Right lobe of liver (tissue), 6 donors: ENCODE measurements at regions not wholly inside any gene's neighbourhood (a gene's known extent, or its start where the extent isn't known, plus 50 kb on each side); places are given as distances from the start of the nearest gene placed in this dataset.
A peak's percentile ranks its signal among the peaks of the same experiment; 100 is the strongest.

ENCODE experiments used
- ATAC-seq, 4 donors: fragments of 200-7000 bp; cut with Tn5 transposase; one replicate each; pipeline ENCODE4 v1.9.1; 2020; ENCODE audit warnings: mild to moderate bottlenecking in 4 of 4, moderate library complexity in 4 of 4
- DNase-seq, 3 donors: peaks; one replicate each; pipeline ENCODE4 v3.0.0-alpha.2; 2020
- H3K27ac ChIP-seq, 3 donors: fragments of 200-600 bp; one replicate each; pipeline ENCODE4 v1.8.0; 2022
- H3K27me3 ChIP-seq, 2 donors: fragments of 200-600 bp; one replicate each; pipeline ENCODE4 v1.8.0; 2022
- H3K36me3 ChIP-seq, 4 donors: fragments of 200-600 bp; sonication (generic) in 1 of 4; one replicate each; pipeline versions ENCODE4 v1.5.1 to v1.8.0; 2017 to 2022; ENCODE audit warnings: control low read depth in 1 of 4
- H3K4me1 ChIP-seq, 4 donors: fragments of 200-600 bp; sonication (generic) in 1 of 4; one replicate each; pipeline versions ENCODE4 v1.5.1 to v1.8.0; 2017 to 2022; ENCODE audit warnings: control low read depth in 1 of 4
- H3K4me3 ChIP-seq, 3 donors: fragments of 200-600 bp; one replicate each; pipeline ENCODE4 v1.8.0; 2022
- H3K9me3 ChIP-seq, 4 donors: fragments of 200-600 bp; sonication (generic) in 1 of 4; one replicate each; pipeline versions ENCODE4 v1.5.1 to v1.8.0; 2017 to 2022; ENCODE audit warnings: control low read depth in 1 of 4
- POLR2A ChIP-seq: fragments of 450-650 bp; IDR thresholded peaks from one replicate; pipeline ENCODE4 v1.6.1; 2017; ENCODE audit warnings: antibody characterized with exemption, mild to moderate bottlenecking
- WGBS: methylation state at CpG from one replicate; pipeline ENCODE4 v1.1.6; 2018; ENCODE audit warnings: low coverage, low lambda C conversion rate; ENCODE audit not compliant: insufficient coverage; ENCODE audit errors: missing lambda C conversion rate; 5-methylcytosine and 5-hydroxymethylcytosine counted together
- intact Hi-C, 2 donors: fragments of 100-400 bp; cut with DNase I; formaldehyde crosslinking; loops; one replicate each; pipeline versions ENCODE4 v1.11.2 to v1.14.1; 2022
- TF ChIP-seq, protein P1 (sequence below), 4 donors: fragments of 200-600 bp in 3 of 4; fragments of 450-650 bp in 1 of 4; IDR thresholded peaks; one replicate each; pipeline versions ENCODE4 v1.5.1 to v1.8.0; 2016 to 2022; ENCODE audit warnings: antibody characterized with exemption in 4 of 4, mild to moderate bottlenecking in 2 of 4
- donor health status: DM: no; HTN: yes; CAD: no.
- donor health status: DM: no; HTN: no; CAD: no.
- donor health status: DM: no; HTN: no; CAD: no.
- donor health status: DM: no; HTN: yes; CAD: no.
- donor health status: DM: no; HTN: yes; CAD: no.

DNA sequence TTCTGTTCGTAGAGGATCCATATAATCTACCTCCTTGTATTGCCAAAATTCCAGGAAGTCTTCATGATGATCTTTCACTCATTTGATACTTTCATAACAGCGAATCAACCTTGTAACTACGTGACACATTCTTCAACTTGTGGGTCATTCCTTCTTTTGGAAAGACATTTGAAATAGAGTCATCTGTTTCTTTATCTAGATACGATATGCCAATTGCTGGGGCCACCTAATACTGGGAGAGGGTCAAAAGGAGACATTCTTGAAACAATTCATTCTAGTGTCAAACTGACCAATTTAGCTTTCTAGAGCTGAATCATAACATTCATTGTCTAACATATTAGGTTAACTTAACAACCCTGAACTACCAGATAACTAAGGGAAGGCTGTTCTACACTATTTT is 62.9 kb upstream of the SMAD1 start:
- no peak overlapping the region for H3K4me3 ChIP-seq
- TF ChIP-seq POLR2A: no peak
- TF ChIP-seq, protein P1, sequence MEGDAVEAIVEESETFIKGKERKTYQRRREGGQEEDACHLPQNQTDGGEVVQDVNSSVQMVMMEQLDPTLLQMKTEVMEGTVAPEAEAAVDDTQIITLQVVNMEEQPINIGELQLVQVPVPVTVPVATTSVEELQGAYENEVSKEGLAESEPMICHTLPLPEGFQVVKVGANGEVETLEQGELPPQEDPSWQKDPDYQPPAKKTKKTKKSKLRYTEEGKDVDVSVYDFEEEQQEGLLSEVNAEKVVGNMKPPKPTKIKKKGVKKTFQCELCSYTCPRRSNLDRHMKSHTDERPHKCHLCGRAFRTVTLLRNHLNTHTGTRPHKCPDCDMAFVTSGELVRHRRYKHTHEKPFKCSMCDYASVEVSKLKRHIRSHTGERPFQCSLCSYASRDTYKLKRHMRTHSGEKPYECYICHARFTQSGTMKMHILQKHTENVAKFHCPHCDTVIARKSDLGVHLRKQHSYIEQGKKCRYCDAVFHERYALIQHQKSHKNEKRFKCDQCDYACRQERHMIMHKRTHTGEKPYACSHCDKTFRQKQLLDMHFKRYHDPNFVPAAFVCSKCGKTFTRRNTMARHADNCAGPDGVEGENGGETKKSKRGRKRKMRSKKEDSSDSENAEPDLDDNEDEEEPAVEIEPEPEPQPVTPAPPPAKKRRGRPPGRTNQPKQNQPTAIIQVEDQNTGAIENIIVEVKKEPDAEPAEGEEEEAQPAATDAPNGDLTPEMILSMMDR (IDR thresholded peaks at IDR 0.05): no peak
- no peaks in the 10 kb centered on the region for H3K9me3 ChIP-seq
- peaks cover 0 to 49% (median 7%) of the 10 kb centered on the region in 4 donors for H3K4me1 ChIP-seq
- intact Hi-C loops: no loop called here
- H3K27ac ChIP-seq: no peak overlapping the region
- H3K27me3 ChIP-seq: no peaks in the 10 kb centered on the region
- 79% methylated on average over 4 of the region's 4 CpGs for WGBS
- no peaks in the 10 kb centered on the region for H3K36me3 ChIP-seq
- DNase-seq (no peak), ATAC-seq (no peak)

DNA sequence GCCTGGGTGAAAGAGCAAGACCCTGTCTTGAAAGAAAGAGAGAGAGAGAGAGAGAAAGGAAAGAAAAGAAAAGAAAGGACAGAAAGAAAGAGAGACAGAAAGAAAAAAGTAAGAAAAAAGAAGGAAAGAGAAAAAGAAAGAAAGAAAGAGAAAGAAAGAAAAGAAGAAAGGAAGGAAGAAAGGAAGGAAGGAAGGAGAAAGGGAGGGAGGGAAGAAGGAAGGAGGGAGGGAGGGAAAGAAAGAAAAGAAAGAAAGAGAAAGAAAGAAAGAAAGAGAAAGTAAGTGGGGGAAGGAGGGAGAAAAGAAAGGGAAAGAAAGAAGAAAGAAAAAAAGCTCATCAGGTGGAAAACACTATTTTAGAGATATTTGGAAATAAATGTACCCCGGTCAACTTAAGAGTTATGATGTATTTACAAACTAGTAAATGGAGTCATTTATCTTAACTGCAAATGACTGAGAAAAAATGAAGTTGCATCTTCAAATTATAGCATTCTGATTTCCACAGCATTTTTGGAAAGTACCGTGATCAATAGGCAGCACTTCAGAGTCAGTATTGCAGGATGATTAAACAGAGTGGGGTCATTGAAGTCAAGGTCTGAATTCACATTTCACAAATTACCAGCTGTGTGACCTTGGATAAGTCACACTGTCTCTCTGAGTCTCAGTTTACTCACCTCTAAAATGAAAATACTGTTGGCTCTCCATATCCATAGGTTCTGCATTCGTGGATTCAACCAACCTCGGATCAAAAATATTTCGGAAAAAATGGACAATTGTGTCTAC is 64.1 kb upstream of the SMAD1 start:
- TF ChIP-seq POLR2A: no peak
- TF ChIP-seq, protein P1 (IDR thresholded peaks at IDR 0.05): no peak
- DNase-seq (no peak), ATAC-seq (peak in 3 of 4 donors; percentile 26 to 69 (median 58))
- Histone ChIP-seq H3K27me3 (no peaks in the 10 kb centered on the region), H3K36me3 (no peaks in the 10 kb centered on the region), H3K27ac (no peak overlapping the region), H3K9me3 (no peaks in the 10 kb centered on the region), H3K4me3 (no peak overlapping the region), H3K4me1 (peaks cover 0 to 47% (median 7%) of the 10 kb centered on the region in 4 donors)
- intact Hi-C loops: no loop called here
- 68% methylated on average over 5 of the region's 5 CpGs for WGBS

DNA sequence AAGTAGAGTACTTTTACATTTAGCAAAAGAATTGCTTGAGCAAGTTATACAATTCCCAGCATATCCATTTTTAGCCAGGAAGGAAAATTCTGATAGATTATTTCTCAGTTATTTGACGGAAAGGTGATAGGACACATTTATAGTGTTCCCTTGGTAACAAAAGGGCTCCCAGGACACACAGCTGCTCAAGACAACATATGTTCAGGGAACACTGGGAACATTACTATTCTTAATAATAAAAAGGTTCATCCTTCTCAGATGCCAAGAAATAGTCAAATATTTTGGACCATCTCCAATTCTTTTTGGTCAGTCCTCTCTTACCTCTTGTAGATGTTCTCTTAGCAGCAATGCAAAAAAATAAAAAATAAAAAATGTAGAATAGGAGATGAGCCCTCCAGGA is 66.8 kb upstream of the SMAD1 start:
- no peak overlapping the region for H3K4me3 ChIP-seq
- no peak overlapping the region for H3K27ac ChIP-seq
- WGBS: 92% methylated on average over 1 of the region's 1 CpG
- H3K4me1 ChIP-seq: peaks cover 0 to 29% (median 5%) of the 10 kb centered on the region in 4 donors
- no peaks in the 10 kb centered on the region for H3K27me3 ChIP-seq
- ATAC-seq (no peak), DNase-seq (no peak)
- no peaks in the 10 kb centered on the region for H3K36me3 ChIP-seq
- no peaks in the 10 kb centered on the region for H3K9me3 ChIP-seq
- TF ChIP-seq, protein P1 (IDR thresholded peaks at IDR 0.05): no peak
- no peak for TF ChIP-seq POLR2A
- intact Hi-C loops: no loop called here

DNA sequence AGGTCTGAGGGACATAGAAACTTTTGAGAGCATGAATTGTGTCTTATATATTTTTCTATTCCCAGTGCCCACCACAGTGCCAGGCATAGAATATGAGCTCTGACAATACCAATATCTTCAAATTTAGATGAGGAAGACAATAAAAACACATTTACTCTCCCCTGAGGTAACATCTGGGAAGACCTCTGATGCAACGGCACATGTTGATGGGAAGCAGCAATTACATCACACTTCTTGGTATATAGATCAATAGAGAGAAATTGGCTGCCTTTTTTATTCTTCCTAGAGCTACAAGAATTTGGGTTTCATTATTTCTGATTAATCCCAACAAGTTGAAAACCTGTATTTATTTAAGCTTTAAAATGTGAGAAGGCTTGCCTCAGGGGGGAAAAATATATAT is 67.4 kb upstream of the SMAD1 start:
- TF ChIP-seq POLR2A: no peak
- TF ChIP-seq, protein P1 (IDR thresholded peaks at IDR 0.05): no peak
- peaks cover 0 to 27% (median 5%) of the 10 kb centered on the region in 4 donors for H3K4me1 ChIP-seq
- 17% methylated on average over 1 of the region's 1 CpG for WGBS
- no peak for DNase-seq
- H3K9me3 ChIP-seq: no peaks in the 10 kb centered on the region
- H3K4me3 ChIP-seq: no peak overlapping the region
- no peaks in the 10 kb centered on the region for H3K27me3 ChIP-seq
- intact Hi-C loops: no loop called here
- no peaks in the 10 kb centered on the region for H3K36me3 ChIP-seq
- ATAC-seq: peak in 3 of 4 donors; percentile 57 to 66 (median 61)
- H3K27ac ChIP-seq: no peak overlapping the region
